ENCODE measurements at regions not wholly inside any gene's neighbourhood (a gene's known extent, or its start where the extent isn't known, plus 50 kb on each side); places are given as distances from the start of the nearest gene placed in this dataset.
"Not testable (repeated sequence)": the region's sequence is repeated elsewhere in the genome, so short reads cannot be mapped to it uniquely, and the experiment has no call there.

GRCh38 chrX:131696989-131697388, 153.1 kb downstream of the OR13H1 start:
- DNase-seq (ENCODE audit: low read depth in 4 of 4, low spot score in 3 of 4): not testable (repeated sequence)

- DNase-seq (ENCODE audit: low read depth in 4 of 4, low spot score in 3 of 4): no peak
Measured at GRCh38 chrX:131703646-131704045, 159.8 kb downstream of the OR13H1 start.

- no peak for DNase-seq (ENCODE audit: low read depth in 4 of 4, low spot score in 3 of 4)
Measured at GRCh38 chrX:131704136-131704695, 160.3 kb downstream of the OR13H1 start.

GRCh38 chrX:131709553-131709952, 165.7 kb downstream of the OR13H1 start:
- no peak for DNase-seq (ENCODE audit: low read depth in 4 of 4, low spot score in 3 of 4)

- DNase-seq (ENCODE audit: low read depth in 4 of 4, low spot score in 3 of 4): no peak
Measured at GRCh38 chrX:131711478-131711867, 167.6 kb downstream of the OR13H1 start.

GRCh38 chrX:131723646-131724045, 179.8 kb downstream of the OR13H1 start:
- no peak for DNase-seq (ENCODE audit: low read depth in 4 of 4, low spot score in 3 of 4)

- DNase-seq (ENCODE audit: low read depth in 4 of 4, low spot score in 3 of 4): no peak
Measured at GRCh38 chrX:131724292-131724691, 180.4 kb downstream of the OR13H1 start.

GRCh38 chrX:131725001-131725654, 181.3 kb downstream of the OR13H1 start:
- DNase-seq (ENCODE audit: low read depth in 4 of 4, low spot score in 3 of 4): no peak

GRCh38 chrX:131727778-131728177, 183.9 kb downstream of the OR13H1 start:
- no peak for DNase-seq (ENCODE audit: low read depth in 4 of 4, low spot score in 3 of 4)

GRCh38 chrX:131728295-131729145, 184.6 kb downstream of the OR13H1 start:
- no peak for DNase-seq (ENCODE audit: low read depth in 4 of 4, low spot score in 3 of 4)

GRCh38 chrX:131729295-131729694, 185.4 kb downstream of the OR13H1 start:
- no peak for DNase-seq (ENCODE audit: low read depth in 4 of 4, low spot score in 3 of 4)

GRCh38 chrX:131734621-131735020, 190.7 kb downstream of the OR13H1 start:
- DNase-seq (ENCODE audit: low read depth in 4 of 4, low spot score in 3 of 4): no peak

GRCh38 chrX:131735127-131735526, 191.3 kb downstream of the OR13H1 start:
- no peak for DNase-seq (ENCODE audit: low read depth in 4 of 4, low spot score in 3 of 4)

GRCh38 chrX:131739823-131740222, 195.9 kb downstream of the OR13H1 start:
- no peak for DNase-seq (ENCODE audit: low read depth in 4 of 4, low spot score in 3 of 4)

- no peak for DNase-seq (ENCODE audit: low read depth in 4 of 4, low spot score in 3 of 4)
Measured at GRCh38 chrX:131741103-131741581, 197.3 kb downstream of the OR13H1 start.

GRCh38 chrX:131745942-131746489, 202.1 kb downstream of the OR13H1 start:
- no peak for DNase-seq (ENCODE audit: low read depth in 4 of 4, low spot score in 3 of 4)

GRCh38 chrX:131746491-131746968, 202.7 kb downstream of the OR13H1 start:
- DNase-seq (ENCODE audit: low read depth in 4 of 4, low spot score in 3 of 4): no peak

GRCh38 chrX:131747173-131747572, 203.3 kb downstream of the OR13H1 start:
- DNase-seq (ENCODE audit: low read depth in 4 of 4, low spot score in 3 of 4): no peak

GRCh38 chrX:131752493-131753198, 208.8 kb downstream of the OR13H1 start:
- no peak for DNase-seq (ENCODE audit: low read depth in 4 of 4, low spot score in 3 of 4)

- no peak for DNase-seq (ENCODE audit: low read depth in 4 of 4, low spot score in 3 of 4)
Measured at GRCh38 chrX:131762802-131763234, 218.9 kb downstream of the OR13H1 start.

Measured in right renal pelvis (tissue), 4 donors.